Astrocyte (in vitro differentiated cells and primary cell): ENCODE measurements at regions not wholly inside any gene's neighbourhood (a gene's known extent, or its start where the extent isn't known, plus 50 kb on each side); places are given as distances from the start of the nearest gene placed in this dataset.

Experiments used
- DNase-seq: peaks from one replicate; pipeline ENCODE4 v3.0.0-alpha.2; 2010; ENCODE audit warnings: low read depth
- FAIRE-seq: peaks from 2 replicates; lab custom pipeline; 2011; peaks lifted over from hg19 to GRCh38; lab: Jason Lieb, UNC
- H2AFZ ChIP-seq: 2 replicates; pipeline ENCODE4 v1.6.0; 2012; ENCODE audit warnings: low read depth, low read length, inconsistent platforms
- H3K27ac ChIP-seq: 2 replicates; pipeline ENCODE4 v1.5.1; 2011; ENCODE audit warnings: low read depth, low read length, inconsistent platforms
- H3K27me3 ChIP-seq: 2 replicates; pipeline ENCODE4 v1.6.0; 2011; ENCODE audit warnings: low read length, inconsistent platforms; ENCODE audit not compliant: insufficient read depth
- H3K36me3 ChIP-seq: 2 replicates; pipeline ENCODE4 v1.5.1; 2011; ENCODE audit warnings: low read length, inconsistent platforms; ENCODE audit not compliant: insufficient read depth
- H3K4me1 ChIP-seq: 2 replicates; pipeline ENCODE4 v1.5.1; 2011; ENCODE audit warnings: low read length, inconsistent platforms; ENCODE audit not compliant: insufficient read depth
- H3K4me2 ChIP-seq: 2 replicates; pipeline ENCODE4 v1.6.0; 2012; ENCODE audit warnings: low read length, inconsistent platforms
- H3K4me3 ChIP-seq: 2 replicates; pipeline ENCODE4 v1.5.1; 2011; ENCODE audit warnings: low read depth, mild to moderate bottlenecking, low read length, inconsistent platforms; ENCODE audit not compliant: insufficient read depth
- H3K79me2 ChIP-seq: 2 replicates; pipeline ENCODE4 v1.6.0; 2012; ENCODE audit warnings: mild to moderate bottlenecking, low read length, inconsistent platforms; ENCODE audit not compliant: insufficient read depth
- H3K9ac ChIP-seq: 2 replicates; pipeline ENCODE4 v1.6.0; 2012; ENCODE audit warnings: mild to moderate bottlenecking, low read length, inconsistent platforms
- H3K9me3 ChIP-seq: 2 replicates; pipeline ENCODE4 v1.5.1; 2012; ENCODE audit warnings: low read depth, mild to moderate bottlenecking, low read length, inconsistent platforms; ENCODE audit not compliant: insufficient read depth
- H4K20me1 ChIP-seq: 2 replicates; pipeline ENCODE4 v1.6.0; 2012; ENCODE audit warnings: low read length, inconsistent platforms; ENCODE audit not compliant: insufficient read depth
- H3K27ac Mint-ChIP-seq: one replicate; pipeline ENCODE4 v1.8.0; 2021; ENCODE audit warnings: mild to moderate bottlenecking, mixed read lengths; ENCODE audit not compliant: unreplicated experiment
- H3K27me3 Mint-ChIP-seq: one replicate; pipeline ENCODE4 v1.8.0; 2021; ENCODE audit warnings: low read depth, mixed read lengths; ENCODE audit not compliant: unreplicated experiment
- H3K36me3 Mint-ChIP-seq: one replicate; pipeline ENCODE4 v1.8.0; 2021; ENCODE audit warnings: low read depth, mixed read lengths; ENCODE audit not compliant: unreplicated experiment
- H3K4me1 Mint-ChIP-seq: one replicate; pipeline ENCODE4 v1.8.0; 2021; ENCODE audit warnings: low read depth, mixed read lengths; ENCODE audit not compliant: unreplicated experiment
- H3K4me3 Mint-ChIP-seq: one replicate; pipeline ENCODE4 v1.8.0; 2021; ENCODE audit warnings: mild to moderate bottlenecking, moderate library complexity, mixed read lengths; ENCODE audit not compliant: unreplicated experiment
- H3K9me3 Mint-ChIP-seq: one replicate; pipeline ENCODE4 v1.8.0; 2021; ENCODE audit warnings: mild to moderate bottlenecking, mixed read lengths; ENCODE audit not compliant: unreplicated experiment
- CTCF ChIP-seq: IDR thresholded peaks from 2 replicates; pipeline ENCODE4 v1.5.1; 2011; ENCODE audit warnings: low read depth, mild to moderate bottlenecking, inconsistent platforms, low read length, moderate library complexity; ENCODE audit not compliant: insufficient read depth
- EZH2 ChIP-seq: IDR thresholded peaks from 2 replicates; pipeline ENCODE4 v1.6.1; 2012; ENCODE audit warnings: mild to moderate bottlenecking, low read length, inconsistent platforms; ENCODE audit not compliant: insufficient read depth

GRCh38 chrX:43350935-43351334 is 305.2 kb upstream of the MAOA start:
- no peaks in the 10 kb centered on the region for H4K20me1 ChIP-seq
- Mint-ChIP-seq H3K4me3 (no peak overlapping the region), H3K9me3 (no peaks in the 10 kb centered on the region), H3K27me3 (no peaks in the 10 kb centered on the region), H3K27ac (no peak overlapping the region), H3K4me1 (no peaks in the 10 kb centered on the region), H3K36me3 (no peaks in the 10 kb centered on the region)
- no peaks in the 10 kb centered on the region for H3K79me2 ChIP-seq
- H3K9me3 ChIP-seq, result no peaks in the 10 kb centered on the region
- no peak overlapping the region for H2AFZ ChIP-seq
- H3K4me2 ChIP-seq, result no peak overlapping the region
- no peak overlapping the region for H3K27ac ChIP-seq
- no peak overlapping the region for H3K4me3 ChIP-seq
- H3K9ac ChIP-seq, result no peak overlapping the region
- FAIRE-seq (no peak), DNase-seq (no peak)
- H3K27me3 ChIP-seq, result no peaks in the 10 kb centered on the region
- no peaks in the 10 kb centered on the region for H3K4me1 ChIP-seq
- no peaks in the 10 kb centered on the region for H3K36me3 ChIP-seq
- TF ChIP-seq EZH2, result no peak
- no peak for TF ChIP-seq CTCF

GRCh38 chrX:43357741-43358140 is 298.4 kb upstream of the MAOA start:
- Mint-ChIP-seq H3K27me3 (no peaks in the 10 kb centered on the region), H3K36me3 (no peaks in the 10 kb centered on the region), H3K4me1 (peaks cover 4% of the 10 kb centered on the region), H3K9me3 (no peaks in the 10 kb centered on the region), H3K4me3 (no peak overlapping the region), H3K27ac (no peak overlapping the region)
- Histone ChIP-seq H3K9ac (no peak overlapping the region), H4K20me1 (no peaks in the 10 kb centered on the region), H3K27ac (no peak overlapping the region), H3K4me3 (no peak overlapping the region), H3K27me3 (no peaks in the 10 kb centered on the region), H2AFZ (no peak overlapping the region), H3K4me2 (no peak overlapping the region), H3K4me1 (no peaks in the 10 kb centered on the region), H3K9me3 (no peaks in the 10 kb centered on the region), H3K36me3 (no peaks in the 10 kb centered on the region), H3K79me2 (no peaks in the 10 kb centered on the region)
- FAIRE-seq (peak; percentile 65), DNase-seq (no peak)
- TF ChIP-seq CTCF, result no peak
- TF ChIP-seq EZH2, result no peak

GRCh38 chrX:43373032-43373431 is 283.1 kb upstream of the MAOA start:
- Histone ChIP-seq H3K36me3 (no peaks in the 10 kb centered on the region), H3K4me3 (no peak overlapping the region), H3K79me2 (no peaks in the 10 kb centered on the region), H3K4me1 (no peaks in the 10 kb centered on the region), H2AFZ (no peak overlapping the region), H3K27ac (no peak overlapping the region), H4K20me1 (no peaks in the 10 kb centered on the region), H3K27me3 (no peaks in the 10 kb centered on the region), H3K9ac (no peak overlapping the region), H3K9me3 (no peaks in the 10 kb centered on the region), H3K4me2 (no peak overlapping the region)
- DNase-seq (no peak), FAIRE-seq (no peak)
- no peaks in the 10 kb centered on the region for H3K27me3 Mint-ChIP-seq
- peaks cover 2% of the 10 kb centered on the region for H3K4me1 Mint-ChIP-seq
- H3K4me3 Mint-ChIP-seq, result no peak overlapping the region
- H3K36me3 Mint-ChIP-seq, result no peaks in the 10 kb centered on the region
- TF ChIP-seq CTCF (no peak), EZH2 (no peak)
- no peaks in the 10 kb centered on the region for H3K9me3 Mint-ChIP-seq
- no peak overlapping the region for H3K27ac Mint-ChIP-seq
